ENCODE measurements at regions not wholly inside any gene's neighbourhood (a gene's known extent, or its start where the extent isn't known, plus 50 kb on each side); places are given as distances from the start of the nearest gene placed in this dataset.

- H3K4me1 Mint-ChIP-seq: no peaks in the 10 kb centered on the region
- Histone ChIP-seq H3K4me3 (replicated peaks in 1 of 3; ENCODE audit: low read depth in 2 of 3, low read length in 3 of 3) (no peak overlapping the region), H2AFZ (ENCODE audit: insufficient read depth, low read depth, low read length, poor library complexity, severe bottlenecking) (no peak overlapping the region), H3K9me3 (replicated peaks in 1 of 2; ENCODE audit: control insufficient read depth in 1 of 2, insufficient read depth in 1 of 2, low read length in 2 of 2) (no peaks in the 10 kb centered on the region), H3K4me1 (ENCODE audit: control insufficient read depth in 1 of 2, insufficient read depth in 2 of 2, low read length in 2 of 2) (no peaks in the 10 kb centered on the region), H3K27me3 (ENCODE audit: control insufficient read depth in 2 of 2, insufficient read depth in 2 of 2, low read length in 2 of 2) (no peaks in the 10 kb centered on the region), H3K9ac (ENCODE audit: insufficient read depth, low read length, poor library complexity, severe bottlenecking) (no peak overlapping the region), H3K4me2 (replicated peaks; ENCODE audit: extremely low read depth, low read length, poor library complexity, severe bottlenecking) (no peak overlapping the region), H3K36me3 (replicated peaks in 1 of 2; ENCODE audit: control insufficient read depth in 1 of 2, insufficient read depth in 2 of 2, low read length in 2 of 2) (no peaks in the 10 kb centered on the region), H4K20me1 (ENCODE audit: insufficient read depth, low read length) (no peaks in the 10 kb centered on the region), H3K79me2 (ENCODE audit: insufficient read depth, low read length) (no peaks in the 10 kb centered on the region), H3K27ac (ENCODE audit: low read depth in 1 of 2, low read length in 2 of 2) (no peak overlapping the region)
- TF ChIP-seq CTCF (IDR thresholded peaks at IDR 0.05): no peak
- intact Hi-C loops (cut with micrococcal nuclease): no loop called here
- H3K27me3 Mint-ChIP-seq (ENCODE audit: low read depth in 3 of 3): peaks cover 2 to 13% (median 10%) of the 10 kb centered on the region in 3 donors
- peaks cover 0 to 5% (median 0%) of the 10 kb centered on the region in 7 donors for H3K9me3 Mint-ChIP-seq
- no peak for DNase-seq
- H3K4me3 Mint-ChIP-seq: no peak overlapping the region
- H3K27ac Mint-ChIP-seq: peak overlapping the region in 1 of 7 donors; percentile 73
- no peaks in the 10 kb centered on the region for H3K36me3 Mint-ChIP-seq
- WGBS (ENCODE audit: insufficient coverage): 88% methylated on average over 5 of the region's 8 CpGs
These were observed 158.1 kb upstream of the IGSF21 start for GRCh38 chr1:17949511-17949910.

- DNase-seq: no peak
- no peaks in the 10 kb centered on the region for H3K4me1 ChIP-seq (ENCODE audit: control insufficient read depth in 1 of 2, insufficient read depth in 2 of 2, low read length in 2 of 2)
- intact Hi-C loops (cut with micrococcal nuclease): no loop called here
- H2AFZ ChIP-seq (ENCODE audit: insufficient read depth, low read depth, low read length, poor library complexity, severe bottlenecking): no peak overlapping the region
- H3K79me2 ChIP-seq (ENCODE audit: insufficient read depth, low read length): no peaks in the 10 kb centered on the region
- 86% methylated on average over 12 of the region's 12 CpGs for WGBS (ENCODE audit: insufficient coverage)
- no peaks in the 10 kb centered on the region for H3K27me3 ChIP-seq (ENCODE audit: control insufficient read depth in 2 of 2, insufficient read depth in 2 of 2, low read length in 2 of 2)
- no peak overlapping the region for H3K9ac ChIP-seq (ENCODE audit: insufficient read depth, low read length, poor library complexity, severe bottlenecking)
- H3K27ac ChIP-seq (ENCODE audit: low read depth in 1 of 2, low read length in 2 of 2): no peak overlapping the region
- Mint-ChIP-seq H3K9me3 (peaks cover 0 to 5% (median 0%) of the 10 kb centered on the region in 7 donors), H3K27me3 (ENCODE audit: low read depth in 3 of 3) (peaks cover 2 to 13% (median 10%) of the 10 kb centered on the region in 3 donors), H3K27ac (no peak overlapping the region), H3K4me3 (no peak overlapping the region), H3K4me1 (no peaks in the 10 kb centered on the region), H3K36me3 (no peaks in the 10 kb centered on the region)
- no peaks in the 10 kb centered on the region for H3K9me3 ChIP-seq (replicated peaks in 1 of 2; ENCODE audit: control insufficient read depth in 1 of 2, insufficient read depth in 1 of 2, low read length in 2 of 2)
- H4K20me1 ChIP-seq (ENCODE audit: insufficient read depth, low read length): no peaks in the 10 kb centered on the region
- H3K4me3 ChIP-seq (replicated peaks in 1 of 3; ENCODE audit: low read depth in 2 of 3, low read length in 3 of 3): no peak overlapping the region
- TF ChIP-seq CTCF (IDR thresholded peaks at IDR 0.05): no peak
- no peak overlapping the region for H3K4me2 ChIP-seq (replicated peaks; ENCODE audit: extremely low read depth, low read length, poor library complexity, severe bottlenecking)
- no peaks in the 10 kb centered on the region for H3K36me3 ChIP-seq (replicated peaks in 1 of 2; ENCODE audit: control insufficient read depth in 1 of 2, insufficient read depth in 2 of 2, low read length in 2 of 2)
These were observed 156.9 kb upstream of the IGSF21 start for GRCh38 chr1:17950728-17951127.

Data from CD14-positive monocyte (primary cell).